Large intestine (tissue), 3 donors: ENCODE measurements at regions not wholly inside any gene's neighbourhood (a gene's known extent, or its start where the extent isn't known, plus 50 kb on each side); places are given as distances from the start of the nearest gene placed in this dataset.

Experiments
- DNase-seq, 2 donors: peaks; one replicate each; pipeline versions ENCODE4 v3.0.0 to v3.0.0-alpha.2; 2013
- H3K27ac ChIP-seq: one replicate; pipeline ENCODE4 v1.5.1; 2013; ENCODE audit warnings: low read length
- H3K27me3 ChIP-seq: 2 replicates; pipeline ENCODE4 v1.6.1; 2013; ENCODE audit warnings: low read length; ENCODE audit not compliant: control insufficient read depth, insufficient read depth
- H3K36me3 ChIP-seq: 2 replicates; pipeline ENCODE4 v1.6.1; 2013; ENCODE audit warnings: low read length; ENCODE audit not compliant: control insufficient read depth, insufficient read depth
- H3K4me1 ChIP-seq: one replicate; pipeline ENCODE4 v1.6.1; 2013; ENCODE audit warnings: low read length; ENCODE audit not compliant: control insufficient read depth, insufficient read depth
- H3K4me3 ChIP-seq: one replicate; pipeline ENCODE4 v1.5.1; 2013; ENCODE audit warnings: low read length
- H3K9me3 ChIP-seq: one replicate; pipeline ENCODE4 v1.6.1; 2013; ENCODE audit warnings: mild to moderate bottlenecking, low read depth, low read length, moderate library complexity; ENCODE audit not compliant: control insufficient read depth
- WGBS: methylation state at CpG from one replicate; pipeline ENCODE4 v1.1.5; 2013; ENCODE audit warnings: low lambda C conversion rate; ENCODE audit not compliant: insufficient coverage; 5-methylcytosine and 5-hydroxymethylcytosine counted together

DNA sequence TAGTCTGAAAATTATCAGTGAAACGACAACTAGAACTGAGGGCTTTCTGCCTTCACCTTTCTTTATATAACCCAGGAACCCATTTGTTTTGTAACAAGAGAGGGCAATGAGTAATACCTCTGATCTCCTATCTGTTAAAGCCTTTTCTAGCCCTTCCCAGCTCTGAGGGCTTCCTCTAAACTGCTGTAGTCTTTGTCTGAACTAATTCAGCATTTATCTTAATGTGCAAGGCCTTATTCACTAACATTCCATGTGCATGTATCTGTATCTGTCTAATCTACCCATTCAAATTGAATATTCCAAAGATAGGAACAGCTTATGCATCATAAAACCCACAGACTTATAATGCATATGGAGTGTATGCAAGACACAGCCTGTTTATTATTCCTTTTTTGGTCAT lies 167.1 kb downstream of the LYPLAL1 start:
- Histone ChIP-seq H3K27me3 (no peaks in the 10 kb centered on the region), H3K4me3 (no peak overlapping the region), H3K27ac (no peak overlapping the region), H3K9me3 (peaks cover 2% of the 10 kb centered on the region), H3K4me1 (no peaks in the 10 kb centered on the region), H3K36me3 (no peaks in the 10 kb centered on the region)
- WGBS = 40% methylated on average over 1 of the region's 1 CpG
- no peak for DNase-seq

DNA sequence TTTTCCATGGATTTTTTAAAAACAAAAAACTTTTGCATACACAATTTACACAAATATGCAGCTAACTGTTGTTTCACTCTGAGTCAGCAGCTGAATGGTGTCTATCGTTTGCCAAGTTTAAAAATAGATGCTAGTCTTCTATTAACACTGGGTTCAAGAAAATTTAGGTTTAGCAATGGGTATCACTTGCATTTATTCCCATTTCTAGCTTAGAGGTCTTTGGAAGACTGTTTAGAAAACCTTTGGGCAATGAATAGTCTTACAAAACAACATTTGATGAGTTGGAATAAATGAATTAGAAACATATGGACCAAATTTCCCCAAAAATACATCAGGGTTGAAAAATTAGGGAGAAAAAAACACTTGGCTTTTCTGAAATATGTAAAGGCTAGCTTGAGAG lies 165.8 kb downstream of the LYPLAL1 start:
- H3K27me3 ChIP-seq = no peaks in the 10 kb centered on the region
- H3K4me3 ChIP-seq = no peak overlapping the region
- H3K36me3 ChIP-seq = no peaks in the 10 kb centered on the region
- WGBS = no CpG with 5 or more reads among the region's 1 CpG
- H3K27ac ChIP-seq = no peak overlapping the region
- H3K4me1 ChIP-seq = no peaks in the 10 kb centered on the region
- DNase-seq = no peak
- H3K9me3 ChIP-seq = no peaks in the 10 kb centered on the region

DNA sequence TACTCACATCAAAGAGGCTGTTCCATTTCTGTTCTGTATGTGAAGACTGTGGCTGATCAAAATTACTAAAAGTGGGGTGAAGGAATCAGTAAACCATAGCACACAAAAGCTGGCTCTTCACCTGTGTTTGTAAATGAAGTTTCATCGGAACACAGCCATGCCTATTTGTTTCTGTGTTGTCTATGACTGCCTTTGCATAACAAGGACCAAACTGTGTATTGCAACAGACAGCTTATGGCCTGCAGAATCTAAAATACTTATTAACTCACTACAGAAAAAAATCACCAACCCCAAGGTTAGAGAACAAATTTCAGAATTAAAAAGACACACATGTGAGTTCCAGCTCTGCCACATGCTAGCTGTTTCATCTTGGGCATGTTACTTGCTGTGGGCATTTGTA lies 163.9 kb downstream of the LYPLAL1 start:
- Histone ChIP-seq H3K27me3 (no peaks in the 10 kb centered on the region), H3K27ac (no peak overlapping the region), H3K36me3 (no peaks in the 10 kb centered on the region), H3K9me3 (no peaks in the 10 kb centered on the region), H3K4me3 (no peak overlapping the region), H3K4me1 (no peaks in the 10 kb centered on the region)
- no peak for DNase-seq
- WGBS = no CpG with 5 or more reads among the region's 1 CpG

DNA sequence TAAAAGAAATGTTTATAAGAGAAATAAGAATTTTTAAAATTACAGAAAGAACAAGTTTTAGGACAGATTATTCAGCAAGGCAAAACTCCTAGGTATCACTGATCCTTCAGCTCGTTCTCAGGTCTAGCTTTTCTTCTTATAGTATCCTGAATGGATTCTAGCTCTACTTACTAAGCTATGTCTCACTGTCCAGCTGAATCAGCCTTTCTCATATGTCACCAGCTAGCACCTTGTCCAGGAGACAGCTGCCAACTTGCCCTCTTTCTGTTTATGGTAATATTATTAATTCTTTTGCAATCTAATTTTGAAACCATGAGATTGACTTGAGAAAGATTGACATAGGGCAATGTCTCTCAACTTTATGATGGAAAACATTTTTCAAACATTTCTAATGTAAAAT lies 159.9 kb downstream of the LYPLAL1 start:
- no peak for DNase-seq
- Histone ChIP-seq H3K4me3 (no peak overlapping the region), H3K27ac (no peak overlapping the region), H3K4me1 (no peaks in the 10 kb centered on the region), H3K9me3 (no peaks in the 10 kb centered on the region), H3K36me3 (no peaks in the 10 kb centered on the region), H3K27me3 (no peaks in the 10 kb centered on the region)
- WGBS = 100% methylated on average over 1 of the region's 1 CpG

DNA sequence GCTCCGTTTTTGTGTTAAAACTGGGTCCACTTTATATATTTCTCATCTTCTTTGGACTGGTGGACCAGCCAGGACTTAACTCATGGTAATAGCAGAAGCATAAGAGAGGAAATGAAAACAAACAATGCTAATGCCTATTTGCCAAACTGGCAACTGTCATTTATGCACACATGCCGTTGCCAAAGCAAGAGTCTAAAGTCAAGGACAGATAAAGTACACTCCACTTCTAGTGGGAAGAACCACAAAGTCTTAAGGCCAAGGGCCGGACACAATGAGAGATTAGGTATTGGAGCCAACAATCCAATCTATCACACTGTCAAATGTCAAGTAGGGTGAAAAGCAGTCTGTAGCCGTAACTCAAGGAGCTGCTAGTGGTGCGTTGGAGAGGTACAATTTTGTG lies 157.7 kb downstream of the LYPLAL1 start:
- no peak for DNase-seq
- H3K27me3 ChIP-seq = no peaks in the 10 kb centered on the region
- no peaks in the 10 kb centered on the region for H3K4me1 ChIP-seq
- H3K4me3 ChIP-seq = no peak overlapping the region
- no peak overlapping the region for H3K27ac ChIP-seq
- H3K9me3 ChIP-seq = no peaks in the 10 kb centered on the region
- WGBS = 80% methylated on average over 1 of the region's 5 CpGs
- H3K36me3 ChIP-seq = no peaks in the 10 kb centered on the region

DNA sequence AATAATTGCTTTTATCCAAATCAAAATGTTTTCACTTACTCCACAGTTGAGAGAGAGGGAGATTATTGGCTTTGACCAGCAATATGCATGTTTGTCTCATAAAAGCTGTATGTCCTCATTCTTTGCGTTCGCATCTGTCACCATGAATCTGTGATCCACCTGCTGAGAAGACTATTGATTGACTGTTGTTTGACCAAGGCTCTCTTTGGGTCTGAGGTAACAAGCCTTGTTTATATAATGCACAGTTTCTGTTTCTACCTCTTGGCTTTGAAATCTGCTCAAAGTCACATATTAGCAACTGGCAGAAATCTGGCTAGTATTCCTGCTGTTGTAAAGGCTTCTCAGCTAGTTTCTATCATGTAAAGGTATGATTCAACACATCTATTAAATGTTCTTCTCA lies 157.0 kb downstream of the LYPLAL1 start:
- WGBS = no CpG with 5 or more reads among the region's 2 CpGs
- Histone ChIP-seq H3K36me3 (no peaks in the 10 kb centered on the region), H3K27me3 (no peaks in the 10 kb centered on the region), H3K27ac (no peak overlapping the region), H3K4me1 (no peaks in the 10 kb centered on the region), H3K4me3 (no peak overlapping the region), H3K9me3 (no peaks in the 10 kb centered on the region)
- DNase-seq = no peak

DNA sequence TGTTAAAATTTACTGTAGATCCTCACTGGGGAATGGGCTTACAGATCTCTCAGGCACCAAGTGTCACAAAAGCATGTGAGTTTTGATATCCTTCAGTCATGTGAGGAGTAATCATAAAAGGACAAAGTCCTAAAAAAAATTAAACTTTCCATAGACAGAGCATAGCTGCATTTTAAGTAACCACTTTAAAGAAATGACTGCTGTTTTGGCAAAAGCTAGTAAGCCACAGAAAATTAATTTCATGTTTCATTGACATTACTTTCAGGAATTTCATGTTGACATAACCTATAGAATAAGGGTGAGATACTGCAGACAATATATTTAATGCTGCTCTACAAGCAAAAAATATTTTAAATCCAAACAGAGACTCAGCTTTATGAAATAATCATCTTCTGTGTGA lies 156.3 kb downstream of the LYPLAL1 start:
- Histone ChIP-seq H3K4me3 (no peak overlapping the region), H3K36me3 (no peaks in the 10 kb centered on the region), H3K27ac (no peak overlapping the region), H3K27me3 (no peaks in the 10 kb centered on the region), H3K4me1 (no peaks in the 10 kb centered on the region), H3K9me3 (no peaks in the 10 kb centered on the region)
- no peak for DNase-seq

DNA sequence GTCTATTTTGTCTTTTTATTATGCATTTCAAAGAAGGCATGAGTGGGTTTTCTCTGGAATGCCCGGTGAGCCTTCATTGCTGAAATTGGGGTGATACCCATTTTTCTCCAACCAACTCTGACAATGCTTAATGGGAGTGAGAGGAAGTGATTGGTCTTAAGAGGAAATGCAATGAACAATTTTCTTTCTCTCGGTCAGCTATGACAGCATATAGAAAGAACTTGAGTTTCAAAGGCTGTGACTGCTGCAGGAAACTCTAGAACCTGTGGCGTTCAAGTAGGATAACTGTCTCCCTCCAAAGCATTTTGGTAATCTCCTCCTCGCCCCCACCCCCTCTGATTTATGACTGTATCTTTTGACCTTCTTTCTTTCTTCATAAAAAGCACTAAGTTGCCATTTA lies 155.9 kb downstream of the LYPLAL1 start:
- Histone ChIP-seq H3K27me3 (no peaks in the 10 kb centered on the region), H3K27ac (no peak overlapping the region), H3K9me3 (no peaks in the 10 kb centered on the region), H3K36me3 (no peaks in the 10 kb centered on the region), H3K4me1 (no peaks in the 10 kb centered on the region), H3K4me3 (no peak overlapping the region)
- WGBS = 93% methylated on average over 3 of the region's 4 CpGs
- DNase-seq = no peak

DNA sequence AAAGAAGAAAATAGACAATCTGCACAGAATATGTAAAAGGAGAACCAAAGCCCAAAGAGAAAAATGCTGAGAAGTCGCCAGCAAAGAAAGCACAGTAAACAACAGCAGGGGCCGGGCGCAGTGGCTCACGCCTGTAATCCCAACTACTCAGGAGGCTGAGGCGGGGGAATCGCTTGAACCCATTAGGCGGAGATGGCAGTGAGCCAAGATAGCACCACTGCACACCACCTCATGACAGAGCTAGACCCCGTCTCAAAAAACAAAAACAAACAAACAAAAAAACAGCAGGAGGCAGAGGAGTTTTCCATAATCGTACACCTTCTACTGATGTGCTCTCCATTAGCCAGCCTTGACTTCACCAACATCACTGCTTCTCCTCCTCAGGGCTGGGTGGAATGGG lies 153.2 kb downstream of the LYPLAL1 start:
- Histone ChIP-seq H3K36me3 (no peaks in the 10 kb centered on the region), H3K27ac (no peak overlapping the region), H3K4me1 (no peaks in the 10 kb centered on the region), H3K4me3 (no peak overlapping the region), H3K27me3 (no peaks in the 10 kb centered on the region), H3K9me3 (no peaks in the 10 kb centered on the region)
- WGBS = 96% methylated on average over 4 of the region's 9 CpGs
- DNase-seq = no peak

DNA sequence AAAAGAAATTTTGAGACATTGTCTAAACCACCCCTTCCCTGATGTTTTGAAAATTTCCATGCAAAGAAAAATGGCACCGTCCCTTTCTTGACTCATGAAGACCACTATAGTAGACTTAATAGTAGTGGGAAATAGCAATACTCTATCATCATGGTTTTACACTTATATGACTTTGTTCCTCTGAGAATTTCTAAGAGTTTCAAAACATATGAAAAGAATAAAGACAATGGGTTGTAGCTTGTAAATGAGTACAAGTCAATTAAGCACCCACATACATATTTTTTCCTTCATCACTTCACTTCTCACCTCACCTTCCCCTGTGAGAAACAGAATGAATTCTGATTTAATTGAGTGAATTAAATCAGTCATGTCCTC lies 151.7 kb downstream of the LYPLAL1 start:
- no peaks in the 10 kb centered on the region for H3K36me3 ChIP-seq
- no peak overlapping the region for H3K4me3 ChIP-seq
- no peaks in the 10 kb centered on the region for H3K27me3 ChIP-seq
- H3K27ac ChIP-seq = no peak overlapping the region
- no peaks in the 10 kb centered on the region for H3K9me3 ChIP-seq
- no peak for DNase-seq
- H3K4me1 ChIP-seq = no peaks in the 10 kb centered on the region
- WGBS = no CpG with 5 or more reads among the region's 1 CpG

DNA sequence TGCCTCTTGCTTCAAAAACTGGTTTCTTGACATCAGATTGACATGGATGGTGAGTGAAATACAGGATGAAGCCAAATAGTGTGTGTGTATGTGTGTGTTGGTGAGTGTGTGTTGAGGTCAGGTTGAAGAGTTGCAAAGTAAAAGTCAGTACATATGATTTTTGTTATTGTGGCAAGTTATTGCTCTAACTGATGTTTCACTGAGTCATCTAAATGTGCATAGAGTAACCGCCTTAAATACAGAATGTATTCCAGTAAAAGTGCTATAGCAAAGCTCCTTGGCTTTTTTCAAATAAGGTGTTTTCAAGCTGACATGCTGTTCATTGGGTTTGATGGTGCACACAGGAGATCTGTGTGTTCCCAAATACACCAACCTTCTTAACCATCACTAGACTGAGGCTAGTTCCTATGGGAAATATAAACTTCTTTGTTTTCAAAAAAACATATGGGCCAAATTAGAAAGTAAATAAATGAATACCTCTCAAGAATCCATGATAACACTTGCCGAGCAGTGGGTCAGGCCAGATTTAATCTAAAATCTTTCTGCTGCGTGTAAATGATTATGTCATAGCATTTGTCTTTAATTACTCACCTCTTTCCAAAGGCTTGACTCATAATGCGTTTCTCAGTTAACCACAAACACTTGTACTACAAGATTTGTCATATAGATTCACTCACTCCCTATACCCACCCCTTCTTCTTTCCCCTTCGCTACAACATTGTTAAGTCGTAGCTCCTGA lies 151.1 kb downstream of the LYPLAL1 start:
- no peak overlapping the region for H3K27ac ChIP-seq
- no peak overlapping the region for H3K4me3 ChIP-seq
- H3K36me3 ChIP-seq = no peaks in the 10 kb centered on the region
- no peaks in the 10 kb centered on the region for H3K27me3 ChIP-seq
- H3K4me1 ChIP-seq = no peaks in the 10 kb centered on the region
- WGBS = 80% methylated on average over 4 of the region's 6 CpGs
- H3K9me3 ChIP-seq = no peaks in the 10 kb centered on the region
- no peak for DNase-seq
